Mesodermal cell (in vitro differentiated cells): ENCODE measurements at regions not wholly inside any gene's neighbourhood (a gene's known extent, or its start where the extent isn't known, plus 50 kb on each side); places are given as distances from the start of the nearest gene placed in this dataset.

Experiments
- H3K27ac ChIP-seq: 2 replicates; pipeline ENCODE4 v1.7.0; 2013; ENCODE audit warnings: mild to moderate bottlenecking, low read depth, low read length, moderate library complexity; ENCODE audit not compliant: severe bottlenecking
- H3K36me3 ChIP-seq: 2 replicates; pipeline ENCODE4 v1.7.1; 2013; ENCODE audit warnings: mild to moderate bottlenecking, low read length, moderate library complexity; ENCODE audit not compliant: control insufficient read depth, insufficient read depth
- H3K4me1 ChIP-seq: one replicate; pipeline ENCODE4 v1.7.1; 2013; ENCODE audit warnings: mild to moderate bottlenecking, low read length; ENCODE audit not compliant: insufficient read depth, control insufficient read depth, poor library complexity, severe bottlenecking
- H3K4me3 ChIP-seq: 2 replicates; pipeline ENCODE4 v1.7.0; 2013; ENCODE audit warnings: low read length, control low read depth, mild to moderate bottlenecking; ENCODE audit not compliant: insufficient read depth, poor library complexity, severe bottlenecking; ENCODE audit errors: extremely low read depth
- H3K9me3 ChIP-seq: 2 replicates; pipeline ENCODE4 v1.7.1; 2013; ENCODE audit warnings: mild to moderate bottlenecking, low read length, moderate library complexity; ENCODE audit not compliant: control insufficient read depth
- WGBS, 2 experiments: methylation state at CpG; one replicate each; pipeline ENCODE4 v1.1.5; 2013; ENCODE audit warnings: missing lambda C conversion rate in 2 of 2; ENCODE audit not compliant: insufficient coverage in 2 of 2; 5-methylcytosine and 5-hydroxymethylcytosine counted together

- WGBS, 2 experiments: 84 to 93% methylated on average over 2 of the region's 3 CpGs
- Histone ChIP-seq H3K9me3 (no peaks in the 10 kb centered on the region), H3K4me1 (peaks cover 6% of the 10 kb centered on the region), H3K27ac (no peak overlapping the region), H3K36me3 (no peaks in the 10 kb centered on the region), H3K4me3 (no peak overlapping the region)
These were observed 165.8 kb upstream of the CAMK1G start for GRCh38 chr1:209417761-209418160.

GRCh38 chr1:209420276-209420675 lies 163.2 kb upstream of the CAMK1G start:
- Histone ChIP-seq H3K4me3 (no peak overlapping the region), H3K27ac (no peak overlapping the region), H3K36me3 (no peaks in the 10 kb centered on the region), H3K4me1 (peaks cover 10% of the 10 kb centered on the region), H3K9me3 (no peaks in the 10 kb centered on the region)
- WGBS, 2 experiments: 88 to 100% methylated on average over 3 to 4 of the region's 4 CpGs

DNA sequence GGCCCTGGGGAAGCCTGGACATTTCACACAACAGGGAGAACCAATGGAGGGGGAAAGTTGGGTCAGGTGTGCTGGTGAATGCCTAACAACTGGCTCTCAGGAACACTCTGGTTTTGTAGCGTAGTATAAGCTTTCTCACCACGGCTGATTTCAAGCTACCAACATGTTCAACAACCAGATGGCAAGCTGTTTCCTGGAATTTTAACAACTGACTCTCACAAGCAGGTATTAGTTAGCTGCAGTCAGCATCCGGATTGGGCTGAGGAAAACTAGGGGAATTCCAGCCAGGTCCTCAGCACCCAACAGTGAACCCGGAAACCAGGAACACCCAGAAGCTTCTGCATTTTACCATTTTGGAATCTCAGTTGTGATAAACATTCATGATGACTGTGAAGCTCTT lies 162.3 kb upstream of the CAMK1G start:
- peaks cover 10% of the 10 kb centered on the region for H3K4me1 ChIP-seq
- H3K27ac ChIP-seq: no peak overlapping the region
- 78 to 88% methylated on average over 3 to 4 of the region's 4 CpGs for WGBS, 2 experiments
- H3K4me3 ChIP-seq: no peak overlapping the region
- no peaks in the 10 kb centered on the region for H3K9me3 ChIP-seq
- H3K36me3 ChIP-seq: no peaks in the 10 kb centered on the region

GRCh38 chr1:209421978-209422680 lies 161.4 kb upstream of the CAMK1G start:
- H3K4me3 ChIP-seq: no peak overlapping the region
- peaks cover 6% of the 10 kb centered on the region for H3K4me1 ChIP-seq
- no peaks in the 10 kb centered on the region for H3K9me3 ChIP-seq
- H3K27ac ChIP-seq: no peak overlapping the region
- H3K36me3 ChIP-seq: no peaks in the 10 kb centered on the region
- 93 to 94% methylated on average over 4 of the region's 5 CpGs for WGBS, 2 experiments

DNA sequence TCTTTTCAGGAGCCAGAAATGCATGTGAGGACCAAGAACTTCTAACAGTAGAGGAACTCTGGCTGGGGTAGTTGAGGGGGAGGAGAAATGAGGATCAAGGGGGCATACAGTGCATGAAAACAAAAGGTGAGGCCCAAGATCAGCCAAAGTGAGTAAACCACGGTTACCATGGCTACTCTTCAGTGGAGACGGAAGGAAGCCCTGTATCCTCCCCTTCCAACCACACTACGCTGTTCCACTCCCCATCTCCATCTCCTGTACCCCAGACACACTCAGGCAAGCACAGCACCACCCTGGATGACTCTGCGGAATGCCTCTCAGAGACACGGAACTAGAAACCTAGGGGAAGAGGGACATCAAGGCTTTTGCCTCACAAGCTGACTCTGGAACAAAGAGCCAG lies 157.6 kb upstream of the CAMK1G start:
- Histone ChIP-seq H3K27ac (no peak overlapping the region), H3K36me3 (no peaks in the 10 kb centered on the region), H3K4me1 (peaks cover 6% of the 10 kb centered on the region), H3K9me3 (no peaks in the 10 kb centered on the region), H3K4me3 (no peak overlapping the region)
- WGBS, 2 experiments: 93 to 94% methylated on average over 2 to 5 of the region's 5 CpGs

- Histone ChIP-seq H3K9me3 (no peaks in the 10 kb centered on the region), H3K27ac (no peak overlapping the region)
These were observed 156.2 kb upstream of the CAMK1G start for GRCh38 chr1:209427277-209427676.

GRCh38 chr1:209427811-209428210 lies 155.7 kb upstream of the CAMK1G start:
- Histone ChIP-seq H3K27ac (no peak overlapping the region), H3K9me3 (no peaks in the 10 kb centered on the region), H3K4me1 (peaks cover 5% of the 10 kb centered on the region), H3K4me3 (no peak overlapping the region), H3K36me3 (no peaks in the 10 kb centered on the region)
- WGBS, 2 experiments: 72 to 87% methylated on average over 3 of the region's 9 CpGs

More at GRCh38 chr1:209427277-209427676, 156.2 kb upstream of the CAMK1G start:
- Histone ChIP-seq H3K4me1 (peaks cover 4% of the 10 kb centered on the region), H3K4me3 (no peak overlapping the region), H3K36me3 (no peaks in the 10 kb centered on the region)
- WGBS, 2 experiments: 74 to 85% methylated on average over 5 to 6 of the region's 7 CpGs

DNA sequence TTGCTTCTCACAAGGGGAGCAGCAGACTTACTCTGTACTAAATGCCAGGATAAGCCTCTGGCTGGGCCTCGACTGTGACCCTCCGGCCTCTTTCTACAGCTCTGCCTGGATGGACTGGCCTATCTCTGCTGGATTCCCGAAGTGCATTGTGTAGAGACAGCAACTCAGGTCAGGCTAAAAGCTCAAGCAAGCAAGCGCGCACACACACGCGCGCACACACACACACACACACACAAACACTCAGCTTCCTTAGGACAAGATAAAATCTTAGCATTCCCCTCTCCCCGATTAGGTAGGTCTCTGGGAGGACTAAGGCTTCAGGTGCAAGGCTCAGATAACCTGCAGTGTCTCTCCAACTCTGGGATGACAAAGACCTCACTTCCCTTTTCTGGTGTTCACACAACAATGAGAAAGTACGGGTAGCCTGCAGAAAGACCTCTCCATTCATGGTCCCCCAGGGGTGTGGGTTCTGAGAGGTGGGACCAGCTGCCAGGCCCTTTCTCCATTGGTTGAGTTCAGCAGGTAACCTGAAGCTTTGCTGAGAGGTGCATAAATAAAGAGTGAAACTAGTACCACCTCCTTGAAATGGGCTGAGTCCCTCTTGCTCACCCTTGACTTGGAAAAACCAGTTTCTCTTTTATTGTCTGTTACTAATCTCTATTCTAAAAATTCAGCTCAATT lies 155.1 kb upstream of the CAMK1G start:
- no peak overlapping the region for H3K4me3 ChIP-seq
- H3K4me1 ChIP-seq: peaks cover 10% of the 10 kb centered on the region
- H3K9me3 ChIP-seq: no peaks in the 10 kb centered on the region
- no peak overlapping the region for H3K27ac ChIP-seq
- no peaks in the 10 kb centered on the region for H3K36me3 ChIP-seq
- whole genome bisulfite sequencing, 2 experiments: 65 to 81% methylated on average over 3 to 7 of the region's 10 CpGs

GRCh38 chr1:209429611-209430010 lies 153.9 kb upstream of the CAMK1G start:
- Histone ChIP-seq H3K36me3 (no peaks in the 10 kb centered on the region), H3K4me1 (peaks cover 17% of the 10 kb centered on the region), H3K9me3 (no peaks in the 10 kb centered on the region), H3K4me3 (no peak overlapping the region), H3K27ac (no peak overlapping the region)

DNA sequence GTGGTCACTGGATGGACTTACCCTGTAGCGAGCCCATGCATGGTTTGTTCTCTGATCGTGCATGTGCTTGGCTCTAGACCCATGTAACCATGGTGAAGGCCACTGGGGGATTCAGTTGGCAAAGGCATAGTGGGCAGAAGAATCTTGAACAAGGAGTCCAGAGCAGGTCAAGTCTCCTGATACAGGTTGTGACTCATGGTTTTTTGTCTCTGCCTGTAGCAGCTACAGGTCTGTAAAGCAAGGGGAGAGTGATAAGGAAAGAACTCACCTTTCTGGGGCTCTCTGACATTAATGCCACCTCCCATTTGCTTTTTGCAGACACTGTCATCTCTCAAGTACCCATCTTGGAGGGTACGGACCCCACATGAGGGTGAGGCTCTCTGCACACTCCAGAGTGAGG lies 153.4 kb upstream of the CAMK1G start:
- 94 to 95% methylated on average over 2 of the region's 3 CpGs for WGBS, 2 experiments
- Histone ChIP-seq H3K36me3 (no peaks in the 10 kb centered on the region), H3K4me3 (no peak overlapping the region), H3K4me1 (peaks cover 20% of the 10 kb centered on the region), H3K9me3 (no peaks in the 10 kb centered on the region), H3K27ac (no peak overlapping the region)

DNA sequence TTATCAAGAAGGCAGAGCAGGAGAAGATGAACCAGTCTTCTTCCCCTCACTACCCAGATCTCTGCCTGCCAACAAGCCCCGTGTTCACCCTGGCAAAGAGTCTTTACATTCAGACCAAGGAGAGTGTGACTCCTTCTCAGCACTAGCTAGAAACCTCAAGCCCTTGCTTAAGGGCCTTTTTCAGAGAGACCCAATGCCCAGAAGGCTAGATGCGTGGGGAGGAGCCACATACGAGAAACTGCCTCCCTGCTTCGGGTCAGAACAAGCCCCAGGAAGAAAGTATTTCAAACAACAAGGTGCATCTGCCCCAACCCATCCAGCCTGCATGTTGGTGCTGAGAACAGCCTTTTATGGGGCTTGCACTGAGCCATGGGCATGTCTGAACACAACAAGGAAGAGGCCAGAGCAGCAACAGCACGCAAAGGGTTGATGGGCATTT lies 152.7 kb upstream of the CAMK1G start:
- no peaks in the 10 kb centered on the region for H3K36me3 ChIP-seq
- peaks cover 24% of the 10 kb centered on the region for H3K4me1 ChIP-seq
- 94 to 95% methylated on average over 5 of the region's 5 CpGs for whole genome bisulfite sequencing, 2 experiments
- no peaks in the 10 kb centered on the region for H3K9me3 ChIP-seq
- no peak overlapping the region for H3K27ac ChIP-seq
- H3K4me3 ChIP-seq: no peak overlapping the region
